IMR-90 (cell line): ENCODE measurements at regions not wholly inside any gene's neighbourhood (a gene's known extent, or its start where the extent isn't known, plus 50 kb on each side); places are given as distances from the start of the nearest gene placed in this dataset.

ENCODE experiments used
- ATAC-seq: fragments of 200-7000 bp; cut with Tn5 transposase; 2 replicates; pipeline ENCODE4 v1.9.1; 2020; ENCODE audit warnings: low read depth, mild to moderate bottlenecking, moderate library complexity
- BruUV-seq: library from RNA; stranded (reverse); fragments of 400-500 nt; replicated peaks from 2 replicates; lab custom pipeline; 2021; lab: Mats Ljungman, UMichigan
- CTCF ChIA-PET: fragments of 300-600 bp; formaldehyde crosslinking; extraction: SDS; loops from one replicate; lab custom pipeline; 2021; ENCODE audit warnings: antibody characterized with exemption; lab: Yijun Ruan, JAX
- POLR2A ChIA-PET: fragments of 300-600 bp; sonication (Branson Sonifier 250); formaldehyde crosslinking; loops from one replicate; lab custom pipeline; 2022; ENCODE audit warnings: antibody characterized with exemption; ENCODE audit not compliant: unreplicated experiment; lab: Charles Lee
- DNase-seq: peaks from one replicate; pipeline ENCODE4 v3.0.0; 2013
- H2AFZ ChIP-seq: replicated peaks from 2 replicates; pipeline ENCODE3; 2013; ENCODE audit warnings: low read length, mild to moderate bottlenecking; ENCODE audit not compliant: poor library complexity
- H2AK5ac ChIP-seq: 2 replicates; pipeline ENCODE4 v1.6.1; 2013; ENCODE audit warnings: low read depth, low read length, inconsistent platforms
- H2AK9ac ChIP-seq: replicated peaks from 2 replicates; pipeline ENCODE3; 2013; ENCODE audit warnings: mild to moderate bottlenecking, low read depth, low read length, moderate library complexity; ENCODE audit not compliant: poor library complexity
- H2BK120ac ChIP-seq: 2 replicates; pipeline ENCODE4 v1.6.1; 2013; ENCODE audit warnings: low read depth, low read length, inconsistent platforms
- H2BK15ac ChIP-seq: 3 replicates; pipeline ENCODE4 v1.6.1; 2013; ENCODE audit warnings: low read depth, low read length, inconsistent platforms
- H2BK20ac ChIP-seq: 2 replicates; pipeline ENCODE4 v1.6.1; 2013; ENCODE audit warnings: low read depth, mild to moderate bottlenecking, inconsistent platforms, low read length, moderate library complexity
- H2BK5ac ChIP-seq: 2 replicates; pipeline ENCODE4 v1.6.1; 2013; ENCODE audit warnings: mild to moderate bottlenecking, low read depth, low read length, inconsistent platforms; ENCODE audit not compliant: poor library complexity, severe bottlenecking
- H3K14ac ChIP-seq: replicated peaks from 2 replicates; pipeline ENCODE4 v1.6.1; 2013; ENCODE audit warnings: low read depth, low read length, inconsistent platforms
- H3K18ac ChIP-seq: 2 replicates; pipeline ENCODE4 v1.6.1; 2013; ENCODE audit warnings: low read depth, low read length, control low read depth
- H3K23ac ChIP-seq: 2 replicates; pipeline ENCODE4 v1.6.1; 2013; ENCODE audit warnings: low read depth, low read length, inconsistent platforms
- H3K27ac ChIP-seq: 2 replicates; pipeline ENCODE4 v1.5.1; 2013; ENCODE audit warnings: mild to moderate bottlenecking, control low read depth, low read length; ENCODE audit not compliant: insufficient read depth
- H3K27me3 ChIP-seq: 2 replicates; pipeline ENCODE4 v1.6.1; 2013; ENCODE audit warnings: low read length; ENCODE audit not compliant: control insufficient read depth, insufficient read depth
- H3K36me3 ChIP-seq: 2 replicates; pipeline ENCODE4 v1.6.1; 2013; ENCODE audit warnings: low read length, mixed read lengths; ENCODE audit not compliant: control insufficient read depth, insufficient read depth
- H3K4ac ChIP-seq: 2 replicates; pipeline ENCODE4 v1.6.1; 2013; ENCODE audit warnings: low read depth, low read length, inconsistent platforms
- H3K4me1 ChIP-seq: 2 replicates; pipeline ENCODE4 v1.6.1; 2013; ENCODE audit warnings: low read length, mixed read lengths; ENCODE audit not compliant: control insufficient read depth, insufficient read depth
- H3K4me2 ChIP-seq: 2 replicates; pipeline ENCODE4 v1.6.1; 2013; ENCODE audit warnings: low read depth, mild to moderate bottlenecking, control low read depth, low read length, moderate library complexity
- H3K4me3 ChIP-seq: 2 replicates; pipeline ENCODE4 v1.5.1; 2013; ENCODE audit warnings: low read depth, mild to moderate bottlenecking, control low read depth, low read length, moderate library complexity; ENCODE audit not compliant: insufficient read depth
- H3K56ac ChIP-seq: 2 replicates; pipeline ENCODE4 v1.6.1; 2013; ENCODE audit warnings: low read length, inconsistent platforms; ENCODE audit not compliant: insufficient read depth; ENCODE audit errors: extremely low read depth
- H3K79me1 ChIP-seq, 2 experiments: 2 replicates each; pipeline ENCODE4 v1.6.1; 2013; ENCODE audit warnings: low read length in 2 of 2, inconsistent platforms in 1 of 2, low read depth in 1 of 2
- H3K9ac ChIP-seq: 2 replicates; pipeline ENCODE4 v1.6.1; 2013; ENCODE audit warnings: low read depth, low read length, control low read depth
- H3K9me1 ChIP-seq: 2 replicates; pipeline ENCODE4 v1.6.1; 2013; ENCODE audit warnings: low read length, inconsistent platforms; ENCODE audit not compliant: insufficient read depth
- H3K9me3 ChIP-seq: 2 replicates; pipeline ENCODE4 v1.6.1; 2013; ENCODE audit warnings: low read length; ENCODE audit not compliant: control insufficient read depth, insufficient read depth
- H4K20me1 ChIP-seq: 2 replicates; pipeline ENCODE4 v1.6.1; 2013; ENCODE audit warnings: low read length, inconsistent platforms; ENCODE audit not compliant: insufficient read depth
- H4K5ac ChIP-seq: 2 replicates; pipeline ENCODE4 v1.6.1; 2013; ENCODE audit warnings: mild to moderate bottlenecking, low read depth, low read length, control low read depth
- H4K8ac ChIP-seq, 2 experiments: 2 replicates each; pipeline ENCODE4 v1.6.1; 2013; ENCODE audit warnings: low read depth in 2 of 2, low read length in 2 of 2, control low read depth in 1 of 2, inconsistent platforms in 1 of 2
- H4K91ac ChIP-seq: 2 replicates; pipeline ENCODE4 v1.6.1; 2013; ENCODE audit warnings: low read depth, low read length, inconsistent platforms; ENCODE audit not compliant: insufficient read depth
- BHLHE40 ChIP-seq: fragments of 150-350 bp; IDR thresholded peaks from 2 replicates; pipeline ENCODE4 v1.6.1; 2016; ENCODE audit warnings: mild to moderate bottlenecking, low read depth, low read length
- CHD1 ChIP-seq: IDR thresholded peaks from 2 replicates; pipeline ENCODE4 v1.6.1; 2012; ENCODE audit warnings: low read depth, low read length, improper control_type of control experiment
- FOS ChIP-seq: fragments of 150-350 bp; IDR thresholded peaks from 2 replicates; pipeline ENCODE4 v1.6.1; 2016; ENCODE audit warnings: low read depth, low read length
- MAFK ChIP-seq: IDR thresholded peaks from 2 replicates; pipeline ENCODE4 v1.6.1; 2012; ENCODE audit warnings: low read depth, low read length, improper control_type of control experiment
- MAZ ChIP-seq: IDR thresholded peaks from 2 replicates; pipeline ENCODE4 v1.6.1; 2012; ENCODE audit warnings: low read depth, mild to moderate bottlenecking, low read length, improper control_type of control experiment, moderate library complexity, borderline replicate concordance
- MXI1 ChIP-seq: IDR thresholded peaks from 2 replicates; pipeline ENCODE4 v1.6.1; 2012; ENCODE audit warnings: low read depth, mild to moderate bottlenecking, low read length, moderate library complexity, borderline replicate concordance
- NFE2L2 ChIP-seq: fragments of 150-350 bp; IDR thresholded peaks from 2 replicates; pipeline ENCODE4 v1.6.1; 2016; ENCODE audit warnings: low read depth, mild to moderate bottlenecking, low read length
- POLR2A ChIP-seq: IDR thresholded peaks from 2 replicates; pipeline ENCODE4 v1.6.1; 2012; ENCODE audit warnings: mild to moderate bottlenecking, low read depth, low read length
- RAD21 ChIP-seq: IDR thresholded peaks from 2 replicates; pipeline ENCODE4 v1.6.1; 2012; ENCODE audit warnings: low read length, improper control_type of control experiment
- WGBS, 2 experiments: methylation state at CpG; one replicate each; pipeline versions ENCODE4 v1.1.5 to v1.1.7; 2013; ENCODE audit warnings: missing lambda C conversion rate in 2 of 2; ENCODE audit not compliant: insufficient read length in 1 of 2; ENCODE audit errors: extremely low coverage in 2 of 2; 5-methylcytosine and 5-hydroxymethylcytosine counted together
- dilution Hi-C: fragments of 300-500 bp; cut with HindIII; formaldehyde crosslinking; loops from one replicate; pipeline ENCODE4 v1.14.3; 2018; ENCODE audit warnings: low sequenced_read_pairs; ENCODE audit not compliant: unreplicated experiment
- in situ Hi-C: fragments of 300-500 bp; cut with MboI; formaldehyde crosslinking; loops from 3 replicates; pipeline ENCODE4 v1.14.3; 2019; ENCODE audit warnings: low sequenced_read_pairs, inconsistent platforms, mixed read lengths
- intact Hi-C: fragments of 100-400 bp; cut with micrococcal nuclease; formaldehyde crosslinking; loops from 2 replicates; pipeline ENCODE4 v1.10.0; 2022
- TF ChIP-seq, protein P1 (sequence below): fragments of 150-350 bp; IDR thresholded peaks from 2 replicates; pipeline ENCODE4 v1.6.1; 2017; ENCODE audit warnings: mild to moderate bottlenecking, antibody characterized with exemption, low read length, low read depth
- TF ChIP-seq, protein P2 (sequence below): conservative IDR thresholded peaks from 2 replicates; pipeline ENCODE4 v1.5.1; 2012; ENCODE audit warnings: mild to moderate bottlenecking, low read depth, low read length, improper control_type of control experiment
- TF ChIP-seq, protein P3 (sequence below): fragments of 150-350 bp; IDR thresholded peaks from 2 replicates; pipeline ENCODE4 v1.6.1; 2016; ENCODE audit warnings: low read depth, mild to moderate bottlenecking, low read length, moderate library complexity, borderline replicate concordance

DNA sequence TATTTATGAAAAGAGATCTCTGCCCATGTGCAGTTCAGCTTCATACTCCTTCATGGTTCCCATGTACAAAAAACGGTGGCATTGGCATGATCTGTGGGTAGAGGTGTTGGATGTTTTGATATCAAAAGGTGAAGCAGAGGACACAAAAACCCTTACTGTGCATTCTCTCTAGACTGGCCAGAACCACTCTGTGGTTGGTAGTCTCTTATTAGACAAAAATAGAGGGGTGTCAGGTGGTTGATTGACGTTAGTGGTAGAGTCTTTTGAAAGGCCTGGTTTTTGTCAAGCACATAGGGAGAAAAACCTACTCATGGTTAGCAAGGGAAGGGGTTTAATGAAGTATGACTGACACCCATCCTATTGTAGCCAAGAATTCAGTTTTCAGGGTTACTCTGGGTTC lies 400.0 kb upstream of the TMPRSS15 start:
- H4K5ac ChIP-seq = no peak overlapping the region
- in situ Hi-C loops (no loop called here), dilution Hi-C loops (no loop called here), intact Hi-C loops (no loop called here)
- no peak overlapping the region for H3K18ac ChIP-seq
- no peak overlapping the region for H3K4ac ChIP-seq
- no peak overlapping the region for H4K8ac ChIP-seq
- H3K36me3 ChIP-seq = no peaks in the 10 kb centered on the region
- H3K4me1 ChIP-seq = no peaks in the 10 kb centered on the region
- H3K9me3 ChIP-seq = no peaks in the 10 kb centered on the region
- H3K14ac ChIP-seq = no peak overlapping the region
- BruUV-seq = no TSS peak
- no peaks in the 10 kb centered on the region for H3K9me1 ChIP-seq
- ATAC-seq = no peak
- no peak overlapping the region for H3K27ac ChIP-seq
- no peaks in the 10 kb centered on the region for H3K27me3 ChIP-seq
- ChIA-PET POLR2A (no interaction called here), CTCF (no interaction called here)
- no peak for TF ChIP-seq BHLHE40
- TF ChIP-seq NFE2L2 = no peak
- TF ChIP-seq FOS = no peak
- no peak for TF ChIP-seq MXI1
- no peak for TF ChIP-seq MAZ
- no peak for TF ChIP-seq RAD21
- TF ChIP-seq, protein P1, sequence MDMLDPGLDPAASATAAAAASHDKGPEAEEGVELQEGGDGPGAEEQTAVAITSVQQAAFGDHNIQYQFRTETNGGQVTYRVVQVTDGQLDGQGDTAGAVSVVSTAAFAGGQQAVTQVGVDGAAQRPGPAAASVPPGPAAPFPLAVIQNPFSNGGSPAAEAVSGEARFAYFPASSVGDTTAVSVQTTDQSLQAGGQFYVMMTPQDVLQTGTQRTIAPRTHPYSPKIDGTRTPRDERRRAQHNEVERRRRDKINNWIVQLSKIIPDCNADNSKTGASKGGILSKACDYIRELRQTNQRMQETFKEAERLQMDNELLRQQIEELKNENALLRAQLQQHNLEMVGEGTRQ = no peak
- TF ChIP-seq POLR2A = no peak
- TF ChIP-seq, protein P2, sequence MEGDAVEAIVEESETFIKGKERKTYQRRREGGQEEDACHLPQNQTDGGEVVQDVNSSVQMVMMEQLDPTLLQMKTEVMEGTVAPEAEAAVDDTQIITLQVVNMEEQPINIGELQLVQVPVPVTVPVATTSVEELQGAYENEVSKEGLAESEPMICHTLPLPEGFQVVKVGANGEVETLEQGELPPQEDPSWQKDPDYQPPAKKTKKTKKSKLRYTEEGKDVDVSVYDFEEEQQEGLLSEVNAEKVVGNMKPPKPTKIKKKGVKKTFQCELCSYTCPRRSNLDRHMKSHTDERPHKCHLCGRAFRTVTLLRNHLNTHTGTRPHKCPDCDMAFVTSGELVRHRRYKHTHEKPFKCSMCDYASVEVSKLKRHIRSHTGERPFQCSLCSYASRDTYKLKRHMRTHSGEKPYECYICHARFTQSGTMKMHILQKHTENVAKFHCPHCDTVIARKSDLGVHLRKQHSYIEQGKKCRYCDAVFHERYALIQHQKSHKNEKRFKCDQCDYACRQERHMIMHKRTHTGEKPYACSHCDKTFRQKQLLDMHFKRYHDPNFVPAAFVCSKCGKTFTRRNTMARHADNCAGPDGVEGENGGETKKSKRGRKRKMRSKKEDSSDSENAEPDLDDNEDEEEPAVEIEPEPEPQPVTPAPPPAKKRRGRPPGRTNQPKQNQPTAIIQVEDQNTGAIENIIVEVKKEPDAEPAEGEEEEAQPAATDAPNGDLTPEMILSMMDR = no peak
- no peak for TF ChIP-seq CHD1
- no peak for TF ChIP-seq MAFK
- TF ChIP-seq, protein P3, sequence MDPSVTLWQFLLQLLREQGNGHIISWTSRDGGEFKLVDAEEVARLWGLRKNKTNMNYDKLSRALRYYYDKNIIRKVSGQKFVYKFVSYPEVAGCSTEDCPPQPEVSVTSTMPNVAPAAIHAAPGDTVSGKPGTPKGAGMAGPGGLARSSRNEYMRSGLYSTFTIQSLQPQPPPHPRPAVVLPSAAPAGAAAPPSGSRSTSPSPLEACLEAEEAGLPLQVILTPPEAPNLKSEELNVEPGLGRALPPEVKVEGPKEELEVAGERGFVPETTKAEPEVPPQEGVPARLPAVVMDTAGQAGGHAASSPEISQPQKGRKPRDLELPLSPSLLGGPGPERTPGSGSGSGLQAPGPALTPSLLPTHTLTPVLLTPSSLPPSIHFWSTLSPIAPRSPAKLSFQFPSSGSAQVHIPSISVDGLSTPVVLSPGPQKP = no peak
- H2BK5ac ChIP-seq = no peak overlapping the region
- whole genome bisulfite sequencing, 2 experiments = no CpG with 5 or more reads among the region's 2 CpGs
- no peak overlapping the region for H2AK5ac ChIP-seq
- no peak overlapping the region for H2AFZ ChIP-seq
- H2BK15ac ChIP-seq = no peak overlapping the region
- H2BK120ac ChIP-seq = no peak overlapping the region
- no peak overlapping the region for H2AK9ac ChIP-seq
- no peak overlapping the region for H3K4me2 ChIP-seq
- no peak overlapping the region for H3K9ac ChIP-seq
- no peaks in the 10 kb centered on the region for H4K20me1 ChIP-seq
- H3K23ac ChIP-seq = no peak overlapping the region
- no peak overlapping the region for H2BK20ac ChIP-seq
- H3K56ac ChIP-seq = no peak overlapping the region
- no peaks in the 10 kb centered on the region for H3K79me1 ChIP-seq
- no peak for DNase-seq
- no peak overlapping the region for H3K4me3 ChIP-seq
- no peak overlapping the region for H4K91ac ChIP-seq
